ENCODE measurements at regions not wholly inside any gene's neighbourhood (a gene's known extent, or its start where the extent isn't known, plus 50 kb on each side); places are given as distances from the start of the nearest gene placed in this dataset.

- no peak overlapping the region for H2AFZ ChIP-seq (ENCODE audit: low read length)
- no peaks in the 10 kb centered on the region for H3K79me2 ChIP-seq (ENCODE audit: insufficient read depth, low read length)
- H3K4me3 ChIP-seq (ENCODE audit: insufficient read depth, low read length): no peak overlapping the region
- H3K27me3 ChIP-seq (ENCODE audit: insufficient read depth, low read length): no peaks in the 10 kb centered on the region
- no peak overlapping the region for H3K4me2 ChIP-seq (ENCODE audit: insufficient read depth, low read length)
- no peaks in the 10 kb centered on the region for H4K20me1 ChIP-seq (ENCODE audit: insufficient read depth, low read length)
- H3K36me3 ChIP-seq (ENCODE audit: insufficient read depth, low read length): no peaks in the 10 kb centered on the region
- TF ChIP-seq CTCF (IDR thresholded peaks at IDR 0.05; ENCODE audit: extremely low read depth, low read depth, low read length): peak; percentile 38
- DNase-seq (ENCODE audit: insufficient read length, low spot score, missing footprints): no peak
- no peaks in the 10 kb centered on the region for H3K4me1 ChIP-seq (ENCODE audit: insufficient read depth, low read length)
- H3K27ac ChIP-seq (ENCODE audit: low read depth, low read length): no peak overlapping the region
- no peaks in the 10 kb centered on the region for H3K9me3 ChIP-seq (ENCODE audit: low read depth, low read length)
Observed at GRCh38 chr16:19980632-19981265, 92.9 kb downstream of the GPR139 start.

- no peaks in the 10 kb centered on the region for H3K4me1 ChIP-seq (ENCODE audit: insufficient read depth, low read length)
- no peaks in the 10 kb centered on the region for H3K36me3 ChIP-seq (ENCODE audit: insufficient read depth, low read length)
- no peak for DNase-seq (ENCODE audit: insufficient read length, low spot score, missing footprints)
- no peaks in the 10 kb centered on the region for H3K9me3 ChIP-seq (ENCODE audit: low read depth, low read length)
- no peak overlapping the region for H3K4me3 ChIP-seq (ENCODE audit: insufficient read depth, low read length)
- H3K27ac ChIP-seq (ENCODE audit: low read depth, low read length): no peak overlapping the region
- no peak overlapping the region for H3K4me2 ChIP-seq (ENCODE audit: insufficient read depth, low read length)
- no peaks in the 10 kb centered on the region for H3K79me2 ChIP-seq (ENCODE audit: insufficient read depth, low read length)
- no peaks in the 10 kb centered on the region for H4K20me1 ChIP-seq (ENCODE audit: insufficient read depth, low read length)
- TF ChIP-seq CTCF (IDR thresholded peaks at IDR 0.05; ENCODE audit: extremely low read depth, low read depth, low read length): no peak
- no peaks in the 10 kb centered on the region for H3K27me3 ChIP-seq (ENCODE audit: insufficient read depth, low read length)
- no peak overlapping the region for H2AFZ ChIP-seq (ENCODE audit: low read length)
Observed at GRCh38 chr16:19979638-19980037, 94.1 kb downstream of the GPR139 start.

GRCh38 chr16:19974607-19975006 is 90.0 kb upstream of the GPRC5B start:
- DNase-seq (ENCODE audit: insufficient read length, low spot score, missing footprints): no peak
- no peak overlapping the region for H3K27ac ChIP-seq (ENCODE audit: low read depth, low read length)
- no peak overlapping the region for H2AFZ ChIP-seq (ENCODE audit: low read length)
- H3K4me2 ChIP-seq (ENCODE audit: insufficient read depth, low read length): no peak overlapping the region
- no peaks in the 10 kb centered on the region for H4K20me1 ChIP-seq (ENCODE audit: insufficient read depth, low read length)
- H3K9me3 ChIP-seq (ENCODE audit: low read depth, low read length): no peaks in the 10 kb centered on the region
- no peaks in the 10 kb centered on the region for H3K36me3 ChIP-seq (ENCODE audit: insufficient read depth, low read length)
- TF ChIP-seq CTCF (IDR thresholded peaks at IDR 0.05; ENCODE audit: extremely low read depth, low read depth, low read length): no peak
- no peaks in the 10 kb centered on the region for H3K79me2 ChIP-seq (ENCODE audit: insufficient read depth, low read length)
- H3K27me3 ChIP-seq (ENCODE audit: insufficient read depth, low read length): no peaks in the 10 kb centered on the region
- H3K4me1 ChIP-seq (ENCODE audit: insufficient read depth, low read length): no peaks in the 10 kb centered on the region
- no peak overlapping the region for H3K4me3 ChIP-seq (ENCODE audit: insufficient read depth, low read length)

- H3K4me1 ChIP-seq (ENCODE audit: insufficient read depth, low read length): no peaks in the 10 kb centered on the region
- TF ChIP-seq CTCF (IDR thresholded peaks at IDR 0.05; ENCODE audit: extremely low read depth, low read depth, low read length): no peak
- H3K4me2 ChIP-seq (ENCODE audit: insufficient read depth, low read length): no peak overlapping the region
- no peak for DNase-seq (ENCODE audit: insufficient read length, low spot score, missing footprints)
- H3K27me3 ChIP-seq (ENCODE audit: insufficient read depth, low read length): no peaks in the 10 kb centered on the region
- H3K79me2 ChIP-seq (ENCODE audit: insufficient read depth, low read length): no peaks in the 10 kb centered on the region
- no peak overlapping the region for H2AFZ ChIP-seq (ENCODE audit: low read length)
- H3K27ac ChIP-seq (ENCODE audit: low read depth, low read length): no peak overlapping the region
- no peaks in the 10 kb centered on the region for H3K9me3 ChIP-seq (ENCODE audit: low read depth, low read length)
- no peaks in the 10 kb centered on the region for H4K20me1 ChIP-seq (ENCODE audit: insufficient read depth, low read length)
- H3K36me3 ChIP-seq (ENCODE audit: insufficient read depth, low read length): no peaks in the 10 kb centered on the region
- H3K4me3 ChIP-seq (ENCODE audit: insufficient read depth, low read length): no peak overlapping the region
Observed at GRCh38 chr16:19972111-19972510, 87.5 kb upstream of the GPRC5B start.

Measured in osteoblast (primary cell).